GM12874 (cell line): ENCODE measurements at regions not wholly inside any gene's neighbourhood (a gene's known extent, or its start where the extent isn't known, plus 50 kb on each side); places are given as distances from the start of the nearest gene placed in this dataset.

Experiments used
- TF ChIP-seq, protein P1 (sequence below): IDR thresholded peaks from 2 replicates; pipeline ENCODE4 v1.5.1; 2011; ENCODE audit warnings: low read depth, mild to moderate bottlenecking, control low read depth, low read length, moderate library complexity; ENCODE audit not compliant: insufficient read depth

DNA sequence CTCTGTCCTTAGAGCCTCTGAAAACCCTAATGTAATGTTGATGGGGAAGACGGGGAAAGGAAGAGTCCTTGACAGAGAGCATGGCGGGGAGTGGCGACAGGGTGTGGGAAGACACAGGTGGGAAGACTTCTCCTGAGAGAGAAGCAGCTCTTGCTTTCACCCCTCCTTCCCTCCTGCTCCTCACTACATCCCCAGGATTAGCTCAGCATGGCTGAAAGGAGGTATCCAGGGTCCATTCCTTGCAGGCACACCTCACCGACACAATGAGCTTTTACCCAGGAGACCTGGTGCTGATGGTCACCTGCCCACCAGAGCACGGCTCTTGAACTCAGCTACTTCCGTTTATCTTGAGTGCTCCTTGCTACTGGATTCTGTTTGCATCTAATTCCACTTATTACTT, 469.3 kb downstream of the CDH26 start:
- TF ChIP-seq, protein P1, sequence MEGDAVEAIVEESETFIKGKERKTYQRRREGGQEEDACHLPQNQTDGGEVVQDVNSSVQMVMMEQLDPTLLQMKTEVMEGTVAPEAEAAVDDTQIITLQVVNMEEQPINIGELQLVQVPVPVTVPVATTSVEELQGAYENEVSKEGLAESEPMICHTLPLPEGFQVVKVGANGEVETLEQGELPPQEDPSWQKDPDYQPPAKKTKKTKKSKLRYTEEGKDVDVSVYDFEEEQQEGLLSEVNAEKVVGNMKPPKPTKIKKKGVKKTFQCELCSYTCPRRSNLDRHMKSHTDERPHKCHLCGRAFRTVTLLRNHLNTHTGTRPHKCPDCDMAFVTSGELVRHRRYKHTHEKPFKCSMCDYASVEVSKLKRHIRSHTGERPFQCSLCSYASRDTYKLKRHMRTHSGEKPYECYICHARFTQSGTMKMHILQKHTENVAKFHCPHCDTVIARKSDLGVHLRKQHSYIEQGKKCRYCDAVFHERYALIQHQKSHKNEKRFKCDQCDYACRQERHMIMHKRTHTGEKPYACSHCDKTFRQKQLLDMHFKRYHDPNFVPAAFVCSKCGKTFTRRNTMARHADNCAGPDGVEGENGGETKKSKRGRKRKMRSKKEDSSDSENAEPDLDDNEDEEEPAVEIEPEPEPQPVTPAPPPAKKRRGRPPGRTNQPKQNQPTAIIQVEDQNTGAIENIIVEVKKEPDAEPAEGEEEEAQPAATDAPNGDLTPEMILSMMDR, result no peak

GRCh38 chr20:60428651-60429050, 470.4 kb downstream of the CDH26 start:
- TF ChIP-seq, protein P1, result no peak

GRCh38 chr20:60430516-60431001, 472.3 kb downstream of the CDH26 start:
- TF ChIP-seq, protein P1, result no peak

DNA sequence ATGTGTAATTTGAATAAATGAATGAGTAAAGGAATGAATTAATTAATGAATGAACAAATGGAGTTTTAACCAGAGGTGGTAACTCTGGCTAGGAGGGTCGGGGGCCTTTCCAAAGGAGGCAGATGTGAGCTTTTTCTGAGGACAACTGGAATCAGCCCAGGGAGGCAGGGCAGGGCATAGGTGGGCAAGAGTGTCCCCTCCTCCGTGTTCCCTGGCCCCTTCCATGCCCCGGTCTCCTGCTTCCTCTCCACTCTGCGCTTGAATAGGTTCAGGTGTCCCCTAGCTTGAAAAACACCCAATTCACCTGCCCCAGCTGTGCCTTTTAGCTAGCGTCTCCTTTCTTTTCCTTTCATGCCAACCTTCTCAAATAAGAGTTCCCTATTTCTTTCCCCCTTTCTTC, 473.1 kb downstream of the CDH26 start:
- TF ChIP-seq, protein P1, result no peak

GRCh38 chr20:60437418-60437817, 479.2 kb downstream of the CDH26 start:
- TF ChIP-seq, protein P1, result no peak

DNA sequence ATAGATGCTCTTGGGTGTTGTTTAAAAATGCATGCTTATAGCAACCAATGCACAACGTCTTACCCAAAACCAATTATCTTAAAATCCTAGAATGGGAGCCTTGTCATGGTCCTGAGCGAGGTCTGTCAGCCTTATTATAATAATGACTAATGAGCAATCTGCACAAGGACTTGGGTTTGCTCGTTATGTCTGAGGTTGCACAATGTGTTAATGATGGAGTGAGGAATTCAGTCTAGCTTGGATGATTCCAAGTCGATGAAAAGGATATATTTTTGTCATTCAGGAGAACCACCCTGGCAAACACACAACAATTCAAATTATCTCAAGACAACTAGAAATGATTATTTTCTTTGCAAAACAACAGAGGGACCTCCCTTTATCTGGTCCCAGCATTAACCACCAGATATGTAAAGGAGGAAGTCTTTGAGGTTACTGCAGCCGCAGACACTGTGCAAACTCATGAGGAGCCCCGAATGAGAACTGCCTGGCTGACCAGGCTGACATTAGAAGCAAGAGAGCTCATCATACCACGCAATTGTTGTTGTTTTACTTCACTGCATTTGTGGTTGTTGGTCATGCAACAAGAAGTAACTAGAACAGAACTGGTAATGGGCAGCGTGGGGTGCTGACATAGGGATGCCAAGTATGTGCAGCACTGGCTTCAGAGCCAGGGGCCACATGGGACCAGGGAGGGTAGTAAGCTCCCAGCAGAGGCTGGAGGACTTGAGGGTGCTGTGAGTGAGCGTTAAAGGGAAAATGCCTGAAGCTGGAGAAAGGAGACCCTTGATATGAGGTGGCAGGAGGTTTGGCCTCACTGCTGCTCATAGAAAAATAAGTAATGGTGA, 488.3 kb downstream of the CDH26 start:
- TF ChIP-seq, protein P1, result no peak

GRCh38 chr20:60447703-60448102, 489.5 kb downstream of the CDH26 start:
- TF ChIP-seq, protein P1, result no peak
